GM21390 (cell line): ENCODE measurements at regions not wholly inside any gene's neighbourhood (a gene's known extent, or its start where the extent isn't known, plus 50 kb on each side); places are given as distances from the start of the nearest gene placed in this dataset.
A peak's percentile ranks its signal among the peaks of the same experiment; 100 is the strongest.
"Not testable (repeated sequence)": the region's sequence is repeated elsewhere in the genome, so short reads cannot be mapped to it uniquely, and the experiment has no call there.

Source experiments
- ATAC-seq: cut with Tn5 transposase; IDR thresholded peaks from one replicate; pipeline ENCODE4 v1.9.1; 2021; ENCODE audit not compliant: unreplicated experiment

GRCh38 chr5:91611746-91612145 is 228.6 kb upstream of the ARRDC3 start:
- no peak for ATAC-seq

- no peak for ATAC-seq
Observed at GRCh38 chr5:91607675-91608074, 224.6 kb upstream of the ARRDC3 start.

- no peak for ATAC-seq
Observed at GRCh38 chr5:91599863-91600262, 216.7 kb upstream of the ARRDC3 start.

GRCh38 chr5:91598216-91598615 is 215.1 kb upstream of the ARRDC3 start:
- ATAC-seq, result no peak

GRCh38 chr5:91595424-91595823 is 212.3 kb upstream of the ARRDC3 start:
- no peak for ATAC-seq

- no peak for ATAC-seq
Observed at GRCh38 chr5:91591076-91591475, 208.0 kb upstream of the ARRDC3 start.

GRCh38 chr5:91586232-91586631 is 203.1 kb upstream of the ARRDC3 start:
- ATAC-seq, result no peak

GRCh38 chr5:91584352-91584751 is 201.2 kb upstream of the ARRDC3 start:
- no peak for ATAC-seq

- not testable (repeated sequence) for ATAC-seq
Observed at GRCh38 chr5:91566012-91566411, 182.9 kb upstream of the ARRDC3 start.

- no peak for ATAC-seq
Observed at GRCh38 chr5:91562922-91563321, 179.8 kb upstream of the ARRDC3 start.

- ATAC-seq, result no peak
Observed at GRCh38 chr5:91541696-91542095, 158.6 kb upstream of the ARRDC3 start.

- no peak for ATAC-seq
Observed at GRCh38 chr5:91538179-91538578, 155.1 kb upstream of the ARRDC3 start.

- no peak for ATAC-seq
Observed at GRCh38 chr5:91535499-91535898, 152.4 kb upstream of the ARRDC3 start.

- no peak for ATAC-seq
Observed at GRCh38 chr5:91534332-91534731, 151.2 kb upstream of the ARRDC3 start.

GRCh38 chr5:91532779-91533178 is 149.7 kb upstream of the ARRDC3 start:
- ATAC-seq, result no peak

- ATAC-seq, result no peak
Observed at GRCh38 chr5:91532281-91532680, 149.2 kb upstream of the ARRDC3 start.

- ATAC-seq, result no peak
Observed at GRCh38 chr5:91528831-91529230, 145.7 kb upstream of the ARRDC3 start.

- no peak for ATAC-seq
Observed at GRCh38 chr5:91521785-91522184, 138.7 kb upstream of the ARRDC3 start.

GRCh38 chr5:91521334-91521733 is 138.2 kb upstream of the ARRDC3 start:
- ATAC-seq, result no peak

GRCh38 chr5:91514400-91514799 is 131.3 kb upstream of the ARRDC3 start:
- ATAC-seq, result no peak

- ATAC-seq, result no peak
Observed at GRCh38 chr5:91503321-91503720, 120.2 kb upstream of the ARRDC3 start.

- no peak for ATAC-seq
Observed at GRCh38 chr5:91500758-91501157, 117.6 kb upstream of the ARRDC3 start.

- ATAC-seq, result peak; percentile 64
Observed at GRCh38 chr5:91499943-91500531, 116.9 kb upstream of the ARRDC3 start.

GRCh38 chr5:91495699-91496098 is 112.6 kb upstream of the ARRDC3 start:
- no peak for ATAC-seq
